ENCODE measurements at regions not wholly inside any gene's neighbourhood (a gene's known extent, or its start where the extent isn't known, plus 50 kb on each side); places are given as distances from the start of the nearest gene placed in this dataset.

DNA sequence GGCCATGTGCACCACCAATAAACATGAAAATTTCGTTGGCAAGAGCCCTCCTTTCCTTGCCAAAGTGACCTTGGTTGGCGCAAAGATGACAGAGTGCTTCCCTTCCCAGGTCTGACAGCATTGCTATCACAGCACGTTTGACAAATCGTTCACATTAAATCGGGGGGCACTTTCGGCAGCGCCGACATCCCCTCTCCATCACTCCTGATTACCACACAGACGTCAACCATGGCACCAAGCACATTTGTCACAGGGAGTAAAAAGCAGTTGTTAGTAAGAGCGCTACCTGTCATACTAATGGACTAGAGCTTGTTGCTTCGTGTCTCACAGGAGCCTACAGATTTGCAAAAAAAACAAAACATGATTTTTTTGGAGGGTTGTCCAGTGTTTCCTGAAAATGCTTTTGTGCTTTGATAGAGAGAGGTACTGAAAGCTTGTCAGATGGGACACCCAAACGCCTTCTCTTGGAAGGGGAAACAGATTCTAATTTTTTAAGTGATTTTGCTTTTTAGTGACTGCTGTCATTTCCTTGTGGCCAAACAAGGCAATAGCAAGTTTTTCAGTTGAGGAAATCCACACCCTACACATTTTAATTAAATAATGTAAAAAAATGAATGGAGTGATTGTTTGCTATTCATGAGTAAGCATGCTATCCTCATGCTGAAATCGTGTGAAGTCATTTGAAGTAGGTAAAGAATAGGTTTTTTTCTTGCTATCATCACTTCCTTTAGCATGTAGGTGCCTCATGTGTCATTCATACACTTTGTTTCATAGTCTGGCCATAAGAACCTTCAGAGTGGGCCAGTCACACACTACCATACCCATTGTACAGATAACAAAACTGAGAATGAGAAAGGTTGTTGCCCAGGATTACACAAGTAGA, 682.8 kb upstream of the WWC1 start:
- DNase-seq (ENCODE audit: low spot score), result no peak

GRCh38 chr5:167614294-167615021, 677.0 kb upstream of the WWC1 start:
- no peak for DNase-seq (ENCODE audit: low spot score)

DNA sequence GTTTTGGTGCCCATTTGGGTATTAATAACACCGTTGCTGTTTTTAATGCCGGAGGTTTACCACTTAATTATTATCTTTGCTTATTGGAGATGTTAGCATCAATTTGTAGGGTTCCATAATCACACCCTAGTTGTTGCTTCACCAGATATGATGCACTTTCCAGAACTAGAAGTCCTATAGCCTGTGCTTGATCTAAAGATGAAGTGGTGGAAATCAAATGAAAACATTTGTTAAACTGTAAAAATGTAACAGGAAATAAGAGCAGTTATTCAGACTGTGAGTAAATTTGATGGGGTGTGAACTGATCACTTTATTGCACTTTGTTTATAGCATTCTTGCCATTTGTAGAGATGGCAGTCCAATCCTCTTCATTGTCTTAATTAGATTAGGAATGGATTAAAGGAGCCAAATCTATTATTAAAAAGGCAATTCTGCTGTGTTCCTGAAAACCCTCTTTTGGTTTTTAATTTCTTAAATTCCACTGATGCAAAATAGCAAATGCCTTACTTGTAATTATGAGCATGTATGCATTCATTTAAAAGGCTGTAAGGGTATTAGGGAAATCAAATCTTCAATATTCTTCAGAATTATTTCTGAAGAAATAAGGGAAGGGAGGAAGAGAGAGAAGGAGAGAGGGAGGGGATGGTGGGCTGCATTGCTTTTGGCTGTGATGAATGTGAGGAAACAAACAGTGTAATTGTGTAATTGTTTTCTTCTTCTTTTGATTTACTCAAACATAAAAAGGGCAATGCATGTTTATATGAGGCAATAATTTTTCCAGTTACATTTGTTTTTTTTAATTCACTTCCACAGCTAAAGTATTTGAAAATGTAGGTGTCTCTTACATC, 675.2 kb upstream of the WWC1 start:
- DNase-seq (ENCODE audit: low spot score), result no peak

DNA sequence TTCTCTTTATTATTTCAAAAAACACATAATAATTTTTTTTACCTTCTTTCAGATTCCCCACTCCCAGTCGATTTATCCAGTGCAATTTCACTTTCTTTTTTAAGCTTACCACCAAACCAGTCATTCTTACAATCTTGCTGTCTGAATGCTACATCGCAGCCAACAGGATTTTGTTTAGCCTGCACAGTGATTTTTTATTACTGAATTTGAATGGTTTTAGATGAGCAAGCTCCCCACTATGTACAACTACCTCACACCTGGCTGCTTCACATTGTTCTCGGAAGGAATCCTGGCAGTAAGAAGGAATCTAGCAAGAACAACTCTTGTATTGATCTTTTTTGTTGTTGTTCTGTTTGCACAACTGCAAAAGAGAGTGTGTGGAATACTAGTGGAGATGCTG, 668.1 kb upstream of the WWC1 start:
- no peak for DNase-seq (ENCODE audit: low spot score)

DNA sequence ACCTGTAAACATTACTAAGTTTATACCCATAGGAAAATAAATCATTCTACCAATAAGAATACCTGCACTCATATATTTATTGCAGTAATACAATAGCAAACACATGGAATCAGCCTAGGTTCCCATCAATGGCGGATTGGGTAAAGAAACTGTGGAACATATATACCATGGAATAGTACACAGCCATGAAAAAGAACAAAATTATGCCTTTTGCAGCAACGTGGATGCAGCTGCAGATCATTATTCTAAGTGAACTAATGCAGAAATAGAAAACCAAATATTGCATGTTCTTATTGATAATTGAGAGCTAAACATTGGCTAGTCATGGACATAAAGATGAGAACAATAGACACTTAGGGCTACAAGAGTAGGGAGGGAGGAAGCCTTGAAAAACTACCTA, 667.4 kb upstream of the WWC1 start:
- no peak for DNase-seq (ENCODE audit: low spot score)

GRCh38 chr5:167626341-167627123, 664.9 kb upstream of the WWC1 start:
- DNase-seq (ENCODE audit: low spot score), result no peak

GRCh38 chr5:167629634-167630033, 661.8 kb upstream of the WWC1 start:
- DNase-seq (ENCODE audit: low spot score), result no peak

DNA sequence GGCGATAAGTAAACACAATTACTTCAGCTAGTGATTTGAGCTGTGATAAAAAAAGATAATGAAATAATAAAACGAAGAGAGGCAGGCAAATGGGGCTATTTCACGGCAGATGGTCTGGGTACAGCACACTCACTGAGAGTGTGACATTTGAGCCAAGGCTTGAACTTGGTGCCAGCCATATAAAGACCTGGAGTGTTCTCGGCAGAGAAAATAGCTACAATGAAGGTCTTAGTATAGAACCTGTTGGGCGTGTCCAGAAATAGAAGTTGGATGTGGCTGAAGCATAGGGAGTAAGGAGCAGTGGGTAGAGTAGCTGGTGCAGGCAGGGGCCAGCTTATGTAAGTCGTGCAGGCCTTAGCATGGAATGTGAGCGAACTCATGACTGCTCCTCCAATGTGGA, 660.3 kb upstream of the WWC1 start:
- no peak for DNase-seq (ENCODE audit: low spot score)

GRCh38 chr5:167633114-167633513, 658.3 kb upstream of the WWC1 start:
- no peak for DNase-seq (ENCODE audit: low spot score)

GRCh38 chr5:167633931-167634341, 657.5 kb upstream of the WWC1 start:
- no peak for DNase-seq (ENCODE audit: low spot score)

- DNase-seq (ENCODE audit: low spot score), result no peak
Measured at GRCh38 chr5:167634432-167634831, 657.0 kb upstream of the WWC1 start.

GRCh38 chr5:167638816-167639215, 652.6 kb upstream of the WWC1 start:
- no peak for DNase-seq (ENCODE audit: low spot score)

- DNase-seq (ENCODE audit: low spot score), result no peak
Measured at GRCh38 chr5:167639273-167639672, 652.2 kb upstream of the WWC1 start.

- no peak for DNase-seq (ENCODE audit: low spot score)
Measured at GRCh38 chr5:167639766-167640165, 651.7 kb upstream of the WWC1 start.

GRCh38 chr5:167642181-167642580, 649.3 kb upstream of the WWC1 start:
- DNase-seq (ENCODE audit: low spot score), result no peak

GRCh38 chr5:167642779-167643517, 648.5 kb upstream of the WWC1 start:
- peak; percentile 1 for DNase-seq (ENCODE audit: low spot score)

- DNase-seq (ENCODE audit: low spot score), result no peak
Measured at GRCh38 chr5:167643631-167644280, 647.7 kb upstream of the WWC1 start.

- no peak for DNase-seq (ENCODE audit: low spot score)
Measured at GRCh38 chr5:167644619-167645018, 646.8 kb upstream of the WWC1 start.

- no peak for DNase-seq (ENCODE audit: low spot score)
Measured at GRCh38 chr5:167649471-167649870, 642.0 kb upstream of the WWC1 start.

DNA sequence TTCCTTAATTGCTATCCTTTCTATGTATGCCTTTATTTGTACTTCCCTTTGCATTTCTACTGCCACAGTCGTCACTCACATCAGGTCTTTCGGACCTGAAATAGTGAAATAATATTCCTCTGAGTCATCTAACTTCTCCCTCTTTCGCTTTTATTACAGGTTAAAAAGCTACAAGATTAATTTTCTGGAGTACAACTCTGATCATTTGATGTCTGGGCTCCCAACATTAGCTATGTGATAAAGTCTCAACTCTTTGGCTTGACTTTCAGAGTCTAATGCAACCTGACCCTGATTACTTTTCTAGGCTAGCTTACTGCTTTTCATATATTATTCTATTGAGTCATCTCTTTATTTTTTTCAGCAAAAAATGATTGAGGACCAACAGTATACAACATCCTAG, 638.8 kb upstream of the WWC1 start:
- DNase-seq (ENCODE audit: low spot score), result no peak

All from COLO829 (cell line).